ENCODE measurements at regions not wholly inside any gene's neighbourhood (a gene's known extent, or its start where the extent isn't known, plus 50 kb on each side); places are given as distances from the start of the nearest gene placed in this dataset.
"Not testable (repeated sequence)": the region's sequence is repeated elsewhere in the genome, so short reads cannot be mapped to it uniquely, and the experiment has no call there.

- DNase-seq: not testable (repeated sequence)
Measured at GRCh38 chr7:5121256-5121655, 68.8 kb upstream of the WIPI2 start.

GRCh38 chr7:5131238-5131637 is 58.8 kb upstream of the WIPI2 start:
- DNase-seq: peak; percentile 49

- DNase-seq: no peak
Measured at GRCh38 chr7:5132539-5132938, 57.5 kb upstream of the WIPI2 start.

GRCh38 chr7:5139998-5140397 is 50.0 kb upstream of the WIPI2 start:
- DNase-seq: peak; percentile 43
